ENCODE measurements at regions not wholly inside any gene's neighbourhood (a gene's known extent, or its start where the extent isn't known, plus 50 kb on each side); places are given as distances from the start of the nearest gene placed in this dataset.
A peak's percentile ranks its signal among the peaks of the same experiment; 100 is the strongest.

DNA sequence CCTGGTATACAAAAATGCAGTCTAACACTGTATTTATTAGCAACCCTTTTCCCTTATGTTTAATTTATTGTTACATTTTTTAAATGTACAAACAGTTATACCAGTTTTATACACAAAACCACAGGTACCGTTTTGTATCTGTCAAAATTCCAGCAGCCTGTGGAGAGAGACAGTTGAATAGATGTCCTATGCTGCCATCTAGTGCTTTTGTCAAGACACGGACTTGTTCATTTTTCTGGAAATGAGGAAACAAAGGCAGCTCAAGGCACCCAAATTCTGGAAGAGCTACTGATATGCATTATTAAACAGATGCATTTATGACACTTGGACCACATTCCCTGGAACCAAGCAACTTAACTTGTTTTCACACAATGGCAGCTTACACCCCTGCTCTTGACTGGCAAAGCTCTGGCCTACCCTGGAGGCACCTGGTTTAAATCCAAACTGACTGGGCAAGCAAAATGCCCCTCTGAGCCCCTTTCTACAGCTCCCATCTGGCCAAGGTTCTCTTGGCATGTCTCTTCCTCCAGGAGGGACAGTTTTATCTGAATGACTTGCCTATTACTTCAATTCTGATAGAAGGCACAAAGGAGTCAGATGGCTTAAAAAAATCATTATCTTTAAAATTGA, 286.9 kb upstream of the PRKD1 start:
- Histone ChIP-seq H3K9me3 (no peaks in the 10 kb centered on the region), H3K36me3 (no peaks in the 10 kb centered on the region), H3K4me3 (no peak overlapping the region), H3K4me1 (peaks cover 0 to 17% (median 14%) of the 10 kb centered on the region in 4 donors), H3K27ac (replicated peaks in 1 of 4) (no peak overlapping the region), H3K27me3 (no peaks in the 10 kb centered on the region)
- intact Hi-C loops (cut with DNase I): loop anchor here (5.0 kb wide), 3 partner anchors 212 to 667 kb away; partner anchors contain the start of gene PRKD1
- 0% methylated on average over 2 of the region's 2 CpGs for WGBS
- DNase-seq (ENCODE audit: extremely low spot score): no peak
- TF ChIP-seq, protein P1, sequence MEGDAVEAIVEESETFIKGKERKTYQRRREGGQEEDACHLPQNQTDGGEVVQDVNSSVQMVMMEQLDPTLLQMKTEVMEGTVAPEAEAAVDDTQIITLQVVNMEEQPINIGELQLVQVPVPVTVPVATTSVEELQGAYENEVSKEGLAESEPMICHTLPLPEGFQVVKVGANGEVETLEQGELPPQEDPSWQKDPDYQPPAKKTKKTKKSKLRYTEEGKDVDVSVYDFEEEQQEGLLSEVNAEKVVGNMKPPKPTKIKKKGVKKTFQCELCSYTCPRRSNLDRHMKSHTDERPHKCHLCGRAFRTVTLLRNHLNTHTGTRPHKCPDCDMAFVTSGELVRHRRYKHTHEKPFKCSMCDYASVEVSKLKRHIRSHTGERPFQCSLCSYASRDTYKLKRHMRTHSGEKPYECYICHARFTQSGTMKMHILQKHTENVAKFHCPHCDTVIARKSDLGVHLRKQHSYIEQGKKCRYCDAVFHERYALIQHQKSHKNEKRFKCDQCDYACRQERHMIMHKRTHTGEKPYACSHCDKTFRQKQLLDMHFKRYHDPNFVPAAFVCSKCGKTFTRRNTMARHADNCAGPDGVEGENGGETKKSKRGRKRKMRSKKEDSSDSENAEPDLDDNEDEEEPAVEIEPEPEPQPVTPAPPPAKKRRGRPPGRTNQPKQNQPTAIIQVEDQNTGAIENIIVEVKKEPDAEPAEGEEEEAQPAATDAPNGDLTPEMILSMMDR (IDR thresholded peaks at IDR 0.05): peak; percentile 63 to 67 (median 64)
- TF ChIP-seq EP300 (IDR thresholded peaks at IDR 0.05) (no peak), POLR2A (IDR thresholded peaks at IDR 0.05; ENCODE audit: low read depth) (no peak)

DNA sequence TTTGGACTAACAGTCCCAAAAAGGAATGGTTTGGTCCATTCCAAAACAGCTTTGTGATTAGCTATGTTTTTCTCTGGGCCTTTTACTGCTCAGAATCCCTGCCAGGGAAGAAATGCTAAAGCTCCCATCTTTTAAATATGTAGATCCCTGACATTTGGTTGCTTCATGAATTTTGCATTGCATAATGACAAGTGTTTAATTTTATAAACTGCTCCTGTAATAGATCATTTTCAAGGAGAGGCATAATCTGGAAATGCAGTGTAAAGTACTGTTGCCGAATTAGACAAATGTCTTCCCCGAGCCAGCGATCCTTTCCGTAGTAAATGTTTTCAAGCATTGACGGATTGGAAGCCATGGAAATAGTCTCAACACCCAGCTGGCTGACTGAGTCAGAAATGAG, 291.3 kb upstream of the PRKD1 start:
- H3K9me3 ChIP-seq: no peaks in the 10 kb centered on the region
- H3K27ac ChIP-seq (replicated peaks in 1 of 4): peak overlapping the region; percentile 41 to 79 (median 77)
- H3K4me1 ChIP-seq: peaks cover 11 to 60% (median 51%) of the 10 kb centered on the region in 4 donors
- H3K4me3 ChIP-seq: no peak overlapping the region
- no peak for DNase-seq (ENCODE audit: extremely low spot score)
- WGBS: 58% methylated on average over 5 of the region's 5 CpGs
- peak in 1 of 2 donors; percentile 7 for TF ChIP-seq POLR2AphosphoS5 (IDR thresholded peaks at IDR 0.05)
- TF ChIP-seq, protein P1 (IDR thresholded peaks at IDR 0.05): no peak
- no peak for TF ChIP-seq EP300 (IDR thresholded peaks at IDR 0.05)
- no peaks in the 10 kb centered on the region for H3K36me3 ChIP-seq
- intact Hi-C loops (cut with DNase I): loop anchor here (5.0 kb wide), 1 partner anchor 217 kb away; no protein-coding TSS in a partner anchor
- no peaks in the 10 kb centered on the region for H3K27me3 ChIP-seq

GRCh38 chr14:30221546-30221945, 293.9 kb upstream of the PRKD1 start:
- Histone ChIP-seq H3K36me3 (no peaks in the 10 kb centered on the region), H3K27ac (replicated peaks in 1 of 4) (peak overlapping the region; percentile 76 to 79 (median 78)), H3K4me3 (no peak overlapping the region), H3K4me1 (peaks cover 22 to 82% (median 71%) of the 10 kb centered on the region in 4 donors), H3K27me3 (no peaks in the 10 kb centered on the region), H3K9me3 (no peaks in the 10 kb centered on the region)
- intact Hi-C loops (cut with DNase I): no loop called here
- peak in 1 of 2 donors; percentile 14 for TF ChIP-seq POLR2AphosphoS5 (IDR thresholded peaks at IDR 0.05)
- no peak for TF ChIP-seq EP300 (IDR thresholded peaks at IDR 0.05)
- TF ChIP-seq, protein P1 (IDR thresholded peaks at IDR 0.05): no peak
- no peak for TF ChIP-seq POLR2A (IDR thresholded peaks at IDR 0.05; ENCODE audit: low read depth)
- 23% methylated on average over 7 of the region's 7 CpGs for WGBS
- DNase-seq (ENCODE audit: extremely low spot score): no peak

DNA sequence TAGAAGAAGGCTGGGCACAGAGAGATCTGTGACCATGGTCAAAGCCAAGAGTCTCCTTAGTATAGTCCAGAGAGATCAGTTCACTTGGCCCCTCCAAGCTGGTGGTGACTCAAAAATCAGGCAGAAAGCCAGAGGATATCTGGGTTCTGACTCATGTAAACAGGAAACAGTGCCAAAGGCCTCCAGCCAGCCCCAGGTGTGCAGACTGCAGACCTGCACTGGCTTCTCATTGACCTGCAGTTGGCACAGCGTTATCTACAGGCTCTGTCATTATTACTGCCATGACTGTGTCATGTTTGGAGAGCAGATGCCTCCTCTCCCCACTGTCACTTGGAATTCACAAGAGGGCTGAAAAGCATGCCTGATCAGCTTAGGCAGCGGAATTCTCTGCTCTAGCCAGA, 295.7 kb upstream of the PRKD1 start:
- intact Hi-C loops (cut with DNase I): no loop called here
- 48% methylated on average over 2 of the region's 2 CpGs for WGBS
- H3K9me3 ChIP-seq: no peaks in the 10 kb centered on the region
- no peak for DNase-seq (ENCODE audit: extremely low spot score)
- no peaks in the 10 kb centered on the region for H3K27me3 ChIP-seq
- no peaks in the 10 kb centered on the region for H3K36me3 ChIP-seq
- peaks cover 26 to 100% (median 88%) of the 10 kb centered on the region in 4 donors for H3K4me1 ChIP-seq
- peak overlapping the region; percentile 76 to 79 (median 78) for H3K27ac ChIP-seq (replicated peaks in 1 of 4)
- H3K4me3 ChIP-seq: no peak overlapping the region
- TF ChIP-seq EP300 (IDR thresholded peaks at IDR 0.05) (no peak), POLR2AphosphoS5 (IDR thresholded peaks at IDR 0.05) (peak; percentile 60 to 80)
- TF ChIP-seq, protein P1 (IDR thresholded peaks at IDR 0.05): no peak

- WGBS: 77% methylated on average over 3 of the region's 3 CpGs
- intact Hi-C loops (cut with DNase I): no loop called here
- Histone ChIP-seq H3K4me3 (no peak overlapping the region), H3K27me3 (no peaks in the 10 kb centered on the region), H3K4me1 (peaks cover 28 to 100% (median 90%) of the 10 kb centered on the region in 4 donors), H3K36me3 (no peaks in the 10 kb centered on the region), H3K27ac (replicated peaks in 1 of 4) (peak overlapping the region; percentile 76 to 79 (median 78)), H3K9me3 (no peaks in the 10 kb centered on the region)
- no peak for DNase-seq (ENCODE audit: extremely low spot score)
- TF ChIP-seq POLR2AphosphoS5 (IDR thresholded peaks at IDR 0.05) (no peak), EP300 (IDR thresholded peaks at IDR 0.05) (no peak), POLR2A (IDR thresholded peaks at IDR 0.05; ENCODE audit: low read depth) (no peak)
- TF ChIP-seq, protein P1 (IDR thresholded peaks at IDR 0.05): no peak
Measured at GRCh38 chr14:30223966-30224365, 296.3 kb upstream of the PRKD1 start.

Data from esophagus muscularis mucosa (tissue), 4 donors.